NCI-H1436 (cell line): ENCODE measurements at regions not wholly inside any gene's neighbourhood (a gene's known extent, or its start where the extent isn't known, plus 50 kb on each side); places are given as distances from the start of the nearest gene placed in this dataset.
A peak's percentile ranks its signal among the peaks of the same experiment; 100 is the strongest.

Source experiments
- DNase-seq: peaks from one replicate; lab custom pipeline; 2025; lab: John Stamatoyannopoulos, UW

DNA sequence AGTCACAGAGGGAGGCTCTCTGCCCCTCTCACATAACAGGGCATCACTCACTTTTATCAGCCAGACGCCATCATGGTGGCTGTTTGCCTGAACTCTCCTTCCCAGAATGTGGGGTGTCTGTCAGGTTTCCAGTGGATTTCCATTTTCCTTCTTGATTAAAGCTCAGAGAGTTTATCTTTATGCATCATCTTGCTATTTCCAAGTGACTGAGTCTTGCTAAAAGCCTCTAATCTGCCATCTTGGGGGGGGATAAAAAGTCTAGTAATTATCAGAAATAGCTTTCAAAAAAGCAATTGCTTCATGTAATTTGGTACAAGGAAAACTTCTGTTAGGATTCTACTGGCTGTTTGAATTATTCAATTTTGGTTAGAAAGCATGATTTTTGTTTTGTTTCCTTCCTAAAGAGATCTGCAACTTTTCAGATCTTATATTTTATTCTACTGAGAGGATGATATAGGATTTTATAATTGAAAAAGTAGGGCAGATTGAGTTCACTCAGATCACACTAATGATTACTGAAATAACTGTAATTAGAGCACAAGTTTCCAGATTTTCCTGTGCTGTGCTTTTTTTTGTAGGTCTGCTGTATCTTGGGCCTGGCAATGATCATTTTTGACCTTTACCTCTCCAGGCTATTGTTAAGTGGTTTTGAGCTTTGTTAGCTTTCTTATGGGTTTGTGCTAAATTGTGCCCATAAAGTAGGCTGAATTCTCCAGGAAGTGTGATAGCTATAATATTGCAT is 661.5 kb downstream of the TLE4 start:
- no peak for DNase-seq

- DNase-seq, result no peak
Measured at GRCh38 chr9:80231318-80232236, 659.8 kb downstream of the TLE4 start.

DNA sequence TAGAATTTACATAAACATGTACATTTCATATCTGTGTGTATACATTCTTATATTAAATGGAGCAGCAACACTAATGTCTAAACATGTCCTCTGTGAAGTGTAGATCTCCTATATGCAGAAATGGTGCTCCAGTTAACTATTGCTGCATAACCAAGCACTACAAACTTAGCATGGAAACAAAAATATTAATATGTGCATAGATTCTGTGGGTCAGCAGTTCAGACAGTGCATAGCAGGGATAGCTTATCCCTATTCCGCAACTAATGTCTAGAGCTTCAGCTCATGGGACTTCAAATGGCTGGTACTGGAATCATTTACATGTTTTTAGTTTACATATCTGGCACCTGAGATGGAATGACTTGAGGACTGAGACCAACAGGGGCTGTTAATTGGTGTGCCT is 652.1 kb downstream of the TLE4 start:
- no peak for DNase-seq

DNA sequence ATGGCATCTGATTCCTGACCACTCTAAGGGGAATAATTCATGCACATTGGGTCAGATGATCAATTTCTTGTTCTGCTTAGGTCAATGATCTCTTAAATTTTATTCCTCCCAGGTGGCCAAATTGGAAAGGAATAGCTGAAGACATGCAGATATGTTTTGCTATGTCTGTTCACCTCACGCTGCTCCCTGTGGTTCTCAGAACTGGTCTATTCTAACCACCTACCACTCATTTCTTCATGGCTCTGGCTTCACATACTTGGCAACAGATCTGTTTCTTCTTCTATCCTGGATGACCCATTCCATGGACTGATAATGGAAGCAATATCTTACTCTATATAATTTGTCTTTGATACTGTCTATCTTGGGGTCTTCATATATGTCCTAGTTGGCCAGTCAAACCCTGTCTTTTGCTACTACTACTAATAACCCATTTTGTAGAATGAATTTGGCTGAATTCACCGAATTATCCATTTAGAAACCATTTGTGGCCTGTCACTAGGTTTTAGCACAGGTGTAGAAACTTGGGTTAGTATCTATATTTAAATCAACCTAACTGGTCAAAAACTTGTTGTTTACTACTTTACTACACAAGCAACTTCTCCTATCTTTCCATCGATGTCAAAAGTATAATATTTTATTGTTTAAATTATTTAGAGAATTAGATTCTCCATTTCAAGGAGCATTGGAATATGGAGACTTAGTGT is 650.9 kb downstream of the TLE4 start:
- DNase-seq, result no peak

DNA sequence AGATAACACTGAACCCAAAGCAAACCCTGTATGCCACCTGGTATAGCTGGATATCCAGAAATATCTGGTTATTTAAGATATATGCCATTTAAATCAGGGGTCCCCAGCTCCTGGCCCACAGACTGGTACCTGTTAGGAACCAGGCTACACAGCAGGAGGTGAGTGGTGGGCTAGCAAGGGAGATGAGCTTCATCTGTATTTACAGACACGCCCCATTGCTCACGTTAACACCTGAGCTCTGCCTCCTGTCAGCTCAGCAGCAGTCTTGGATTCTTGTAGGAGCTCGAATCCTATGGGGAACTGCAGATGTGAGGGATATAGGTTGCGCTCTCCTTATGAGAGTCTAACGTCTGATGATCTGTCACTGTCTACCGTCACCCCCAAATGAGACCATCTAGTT is 646.6 kb downstream of the TLE4 start:
- no peak for DNase-seq

GRCh38 chr9:80213613-80214012 is 641.8 kb downstream of the TLE4 start:
- no peak for DNase-seq

GRCh38 chr9:80208696-80209095 is 636.9 kb downstream of the TLE4 start:
- DNase-seq, result no peak

DNA sequence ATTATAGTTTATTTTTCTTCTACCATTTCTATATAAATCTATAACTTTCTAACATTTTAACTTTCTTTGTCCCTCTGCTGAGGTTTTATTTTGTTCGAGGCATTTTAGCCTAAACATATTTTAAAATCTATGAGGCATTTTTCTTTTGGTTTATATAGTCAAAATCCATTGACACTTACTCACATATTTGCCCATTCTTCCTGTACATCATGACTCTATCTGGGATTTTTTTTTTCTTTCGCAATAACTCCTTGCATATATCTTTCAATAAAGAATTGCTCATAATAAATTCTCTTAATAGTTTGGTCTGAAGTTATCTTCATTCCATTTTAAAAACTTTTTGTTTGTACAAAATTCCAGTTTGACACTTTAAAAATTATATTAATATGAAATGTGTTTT is 632.3 kb downstream of the TLE4 start:
- DNase-seq, result no peak

GRCh38 chr9:80197661-80198060 is 625.9 kb downstream of the TLE4 start:
- DNase-seq, result no peak

DNA sequence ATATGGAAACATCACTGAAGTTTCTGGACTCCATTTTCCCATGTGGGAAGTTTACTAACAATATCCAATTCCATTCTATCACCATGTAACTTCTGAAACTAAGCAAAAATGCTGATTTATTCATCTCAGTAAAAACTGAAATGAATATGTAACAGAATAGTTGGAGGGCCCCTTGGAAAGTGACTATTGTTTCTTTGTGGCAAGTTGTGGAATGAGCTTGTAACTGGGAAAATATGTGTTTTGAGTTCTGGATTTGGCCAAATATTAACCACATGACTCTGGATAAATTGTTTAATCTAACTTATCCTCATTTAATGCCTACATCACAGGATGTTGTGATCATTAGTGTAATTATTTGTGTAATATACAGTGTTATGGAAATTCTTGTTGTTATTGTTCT is 619.3 kb downstream of the TLE4 start:
- no peak for DNase-seq

DNA sequence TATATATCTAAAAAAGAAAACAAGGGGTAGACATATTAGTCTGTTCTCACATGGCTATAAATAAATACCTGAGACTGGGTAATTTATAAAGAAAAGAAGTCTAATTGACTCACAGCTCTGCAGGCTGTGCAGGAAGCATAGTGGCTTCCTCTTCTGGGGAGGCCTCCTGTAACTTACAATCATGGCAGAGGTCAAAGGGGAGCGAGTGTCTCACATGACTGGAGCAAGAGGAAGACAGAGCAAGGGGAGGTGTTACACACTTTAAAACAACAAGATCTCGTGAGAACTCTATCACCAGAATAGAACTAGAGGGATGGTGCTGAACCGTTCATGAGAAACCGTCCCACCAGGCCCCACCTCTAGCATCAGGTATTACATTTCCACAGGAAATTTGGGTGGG is 616.8 kb downstream of the TLE4 start:
- no peak for DNase-seq

DNA sequence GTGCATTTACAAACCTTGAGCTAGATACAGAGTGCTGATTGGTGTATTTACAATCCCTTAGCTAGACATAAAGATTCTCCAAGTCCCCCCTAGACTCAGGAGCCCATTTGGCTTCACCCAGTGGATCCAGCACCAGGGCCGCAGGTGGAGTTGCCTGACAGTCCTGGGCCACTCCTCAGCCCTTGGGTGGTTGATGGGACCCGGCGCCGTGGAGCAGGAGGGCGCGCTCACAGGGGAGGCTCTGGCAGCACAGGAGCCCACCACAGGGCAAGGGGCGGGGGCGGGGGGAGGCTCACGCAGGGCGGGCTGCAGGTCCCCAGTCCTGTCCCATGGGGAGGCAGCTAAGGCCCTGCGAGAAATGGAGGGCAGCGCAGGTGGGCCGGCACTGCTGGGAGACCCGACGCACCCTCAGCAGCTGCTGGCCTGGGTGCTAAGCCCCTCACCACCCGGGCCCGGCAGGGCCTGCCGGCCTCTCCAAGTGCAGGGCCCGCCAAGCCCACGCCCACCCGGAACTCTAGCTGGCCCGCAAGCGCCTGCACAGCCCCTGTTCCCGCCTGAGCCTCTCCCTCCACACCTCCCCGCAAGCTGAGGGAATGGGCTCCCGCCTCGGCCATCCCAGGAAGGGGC is 613.5 kb downstream of the TLE4 start:
- DNase-seq, result no peak

GRCh38 chr9:80177949-80178480 is 606.2 kb downstream of the TLE4 start:
- no peak for DNase-seq

- peak; percentile 9 for DNase-seq
Measured at GRCh38 chr9:80175286-80176150, 603.8 kb downstream of the TLE4 start.

GRCh38 chr9:80163889-80164288 is 592.1 kb downstream of the TLE4 start:
- no peak for DNase-seq

DNA sequence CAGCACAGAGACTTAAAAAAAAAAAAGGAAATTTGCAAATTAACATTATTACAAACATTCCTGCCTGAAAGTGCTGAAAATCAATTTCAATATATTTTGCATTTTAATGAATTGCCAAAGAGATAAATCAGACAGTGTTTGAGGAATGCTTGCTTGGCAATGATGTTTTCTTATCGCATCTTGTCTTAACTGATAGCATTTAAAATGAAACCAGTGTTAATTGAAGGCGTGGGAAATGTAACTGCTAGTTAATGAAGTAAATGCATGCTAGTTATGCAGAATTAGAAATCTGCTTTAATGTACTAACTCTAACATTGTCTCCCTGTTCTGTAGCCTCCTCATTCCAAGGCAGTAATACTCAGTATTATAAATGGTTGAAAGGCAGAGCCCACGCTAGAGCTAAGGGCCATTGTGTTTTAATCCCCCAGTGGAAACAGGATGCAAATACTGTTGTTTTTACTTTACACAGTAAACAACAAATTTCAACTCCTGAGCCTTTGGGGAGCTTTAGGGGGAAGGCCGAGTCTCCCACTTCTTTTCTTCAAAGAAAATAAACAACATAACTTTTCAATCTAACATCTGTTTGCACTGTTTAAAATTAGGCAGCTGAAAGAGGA is 586.9 kb downstream of the TLE4 start:
- no peak for DNase-seq

- no peak for DNase-seq
Measured at GRCh38 chr9:80158131-80158530, 586.4 kb downstream of the TLE4 start.

- DNase-seq, result no peak
Measured at GRCh38 chr9:80157561-80157983, 585.8 kb downstream of the TLE4 start.

DNA sequence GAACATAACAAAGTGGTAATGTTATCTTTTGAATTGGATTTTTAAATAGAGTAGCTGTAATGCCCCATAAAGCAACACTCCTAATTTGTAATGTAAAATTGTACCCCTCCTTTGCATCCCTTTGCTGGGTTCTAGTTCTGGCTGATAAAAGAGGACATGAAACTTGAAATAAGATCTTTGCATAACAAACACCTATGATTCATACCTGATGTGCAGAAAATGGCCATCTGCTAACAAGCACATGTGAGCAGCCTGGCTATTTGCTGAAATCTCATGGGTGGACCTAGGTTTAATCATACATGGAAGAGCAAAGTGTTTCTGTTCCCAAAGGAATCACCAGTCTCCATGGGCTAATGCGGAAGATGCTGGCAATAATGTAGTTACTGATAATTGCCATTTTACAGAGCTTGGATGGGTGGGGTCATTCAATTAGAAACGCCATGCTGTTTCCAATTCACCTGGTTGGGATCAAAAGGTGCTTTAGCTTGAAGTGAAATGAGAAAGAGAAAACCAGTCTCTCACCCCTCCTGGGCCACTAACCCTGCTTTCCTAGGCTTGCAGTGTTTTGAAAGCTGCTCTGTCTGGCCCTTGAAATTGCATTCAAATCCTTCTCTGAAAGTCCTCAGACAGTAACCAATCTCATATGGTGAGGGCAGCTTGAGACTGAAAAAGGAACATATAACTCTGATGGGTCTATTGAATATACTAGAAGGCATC is 585.1 kb downstream of the TLE4 start:
- DNase-seq, result no peak

DNA sequence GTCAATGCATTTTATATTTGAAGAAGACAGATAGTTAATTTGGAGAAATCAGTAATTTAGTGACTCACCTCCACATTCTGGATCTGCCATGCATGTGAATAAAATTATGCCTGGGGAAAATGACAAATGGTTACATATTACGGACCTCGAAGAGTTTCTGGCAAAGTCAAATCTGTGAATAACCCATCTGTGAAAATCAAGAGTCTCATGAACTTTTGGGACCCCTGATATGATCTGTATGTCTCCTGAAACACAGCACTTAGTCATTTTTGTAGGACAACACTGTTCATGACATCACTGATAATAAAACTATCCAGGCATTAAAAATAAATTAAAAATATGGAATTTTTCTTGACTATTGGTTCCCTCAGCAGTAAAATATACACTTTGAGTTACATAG is 584.5 kb downstream of the TLE4 start:
- no peak for DNase-seq
